HEK293T (cell line): ENCODE measurements at regions not wholly inside any gene's neighbourhood (a gene's known extent, or its start where the extent isn't known, plus 50 kb on each side); places are given as distances from the start of the nearest gene placed in this dataset.

ENCODE experiments used
- ARNT ChIP-seq: fragments of 450-650 bp; IDR thresholded peaks from 2 replicates; pipeline ENCODE4 v1.6.1; 2017; ENCODE audit warnings: mild to moderate bottlenecking
- BHLHE40 ChIP-seq: fragments of 450-650 bp; IDR thresholded peaks from 2 replicates; pipeline ENCODE4 v1.6.1; 2016; ENCODE audit warnings: mild to moderate bottlenecking, moderate library complexity, borderline replicate concordance
- NFRKB ChIP-seq: fragments of 450-650 bp; IDR thresholded peaks from 2 replicates; pipeline ENCODE4 v1.6.1; 2016; ENCODE audit warnings: mild to moderate bottlenecking, moderate library complexity
- SP1 ChIP-seq: fragments of 450-650 bp; IDR thresholded peaks from 2 replicates; pipeline ENCODE4 v1.6.1; 2017
- TARDBP ChIP-seq: fragments of 450-650 bp; IDR thresholded peaks from 2 replicates; pipeline ENCODE4 v1.6.1; 2016

DNA sequence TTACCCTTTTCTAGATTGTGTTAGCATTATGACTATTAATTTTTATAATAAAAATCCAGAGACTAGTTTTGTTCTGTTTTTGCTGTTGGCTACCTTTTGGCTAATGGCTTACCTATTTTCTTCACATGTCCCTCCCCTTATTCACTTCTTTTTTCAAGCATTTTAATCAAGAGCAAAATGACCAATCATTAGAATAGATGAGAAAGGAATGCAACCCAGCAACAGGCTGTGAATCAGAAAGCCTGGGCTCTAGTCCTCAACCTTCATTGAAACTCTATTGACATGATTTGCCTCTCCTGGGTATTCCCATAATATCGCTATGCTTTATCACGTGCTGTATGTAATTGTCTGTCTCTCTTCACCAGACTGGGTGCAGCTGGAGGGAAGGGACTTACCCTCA is 370.1 kb downstream of the IRS1 start:
- no peak for TF ChIP-seq NFRKB
- TF ChIP-seq SP1, result no peak
- no peak for TF ChIP-seq BHLHE40
- no peak for TF ChIP-seq TARDBP
- no peak for TF ChIP-seq ARNT
